ENCODE measurements at regions not wholly inside any gene's neighbourhood (a gene's known extent, or its start where the extent isn't known, plus 50 kb on each side); places are given as distances from the start of the nearest gene placed in this dataset.

- peaks cover 9% of the 10 kb centered on the region; the same call in 2 of the 3 replicates for H3K4me1 Mint-ChIP-seq
- H3K4me1 ChIP-seq (ENCODE audit: insufficient read depth), result peaks cover 4% of the 10 kb centered on the region; the same call in 1 of the 2 replicates
- H3K79me2 ChIP-seq (replicated peaks; ENCODE audit: insufficient read depth), result peaks cover 29% of the 10 kb centered on the region
- H3F3A ChIP-seq (replicated peaks; ENCODE audit: low read depth), result no peaks in the 10 kb centered on the region
- H3K36me3 ChIP-seq (ENCODE audit: insufficient read depth), result no peaks in the 10 kb centered on the region
- no peak for DNase-seq (ENCODE audit: low spot score)
- H3K4me2 ChIP-seq, result no peak overlapping the region
- H3K9me3 Mint-ChIP-seq, result no peaks in the 10 kb centered on the region
- H3K27me3 Mint-ChIP-seq (ENCODE audit: insufficient read depth, low read depth, poor library complexity), result no peaks in the 10 kb centered on the region
- H3K36me3 Mint-ChIP-seq (ENCODE audit: low read depth), result peaks cover 3% of the 10 kb centered on the region; the same call in 1 of the 3 replicates
- no peak overlapping the region for H3K27ac Mint-ChIP-seq
- H4K20me1 ChIP-seq (replicated peaks; ENCODE audit: insufficient read depth), result no peaks in the 10 kb centered on the region
- H3K9me2 ChIP-seq (ENCODE audit: insufficient read depth), result no peaks in the 10 kb centered on the region
- no peak overlapping the region for H3K27ac ChIP-seq (ENCODE audit: low read depth)
- H2AFZ ChIP-seq, result no peak overlapping the region
- no peak overlapping the region for H3K4me3 ChIP-seq
- no peak for ATAC-seq
- no peaks in the 10 kb centered on the region; the same call in 1 of the 2 replicates for H3K27me3 ChIP-seq (ENCODE audit: insufficient read depth)
- TF ChIP-seq ZNF331 (CRISPR knock-in tag; IDR thresholded peaks at IDR 0.05; ENCODE audit: low read depth), result no peak
- TF ChIP-seq POLR2AphosphoS5 (IDR thresholded peaks at IDR 0.05; ENCODE audit: low read depth), result no peak
- no peak overlapping the region for H3K4me3 Mint-ChIP-seq
Measured at GRCh38 chr10:60726257-60726656, 52.0 kb upstream of the CDK1 start.

- H3K4me1 ChIP-seq (ENCODE audit: insufficient read depth), result no peaks in the 10 kb centered on the region
- no peak overlapping the region for H3K4me2 ChIP-seq
- no peak for ATAC-seq
- no peaks in the 10 kb centered on the region for H3K27me3 ChIP-seq (ENCODE audit: insufficient read depth)
- H4K20me1 ChIP-seq (replicated peaks; ENCODE audit: insufficient read depth), result no peaks in the 10 kb centered on the region
- Mint-ChIP-seq H3K27ac (no peak overlapping the region), H3K36me3 (ENCODE audit: low read depth) (peaks cover 3% of the 10 kb centered on the region; the same call in 1 of the 3 replicates), H3K4me1 (no peaks in the 10 kb centered on the region; the same call in 2 of the 3 replicates), H3K4me3 (no peak overlapping the region), H3K27me3 (ENCODE audit: insufficient read depth, low read depth, poor library complexity) (no peaks in the 10 kb centered on the region), H3K9me3 (no peaks in the 10 kb centered on the region)
- no peak overlapping the region for H2AFZ ChIP-seq
- no peaks in the 10 kb centered on the region for H3K36me3 ChIP-seq (ENCODE audit: insufficient read depth)
- TF ChIP-seq CREB1 (CRISPR knock-in tag; IDR thresholded peaks at IDR 0.05; ENCODE audit: low read depth) (no peak), CTCF (conservative IDR thresholded peaks at IDR 0.05; ENCODE audit: low read depth in 2 of 2) (no peak), POLR2AphosphoS5 (IDR thresholded peaks at IDR 0.05; ENCODE audit: low read depth) (no peak), ETS1 (IDR thresholded peaks at IDR 0.05) (no peak), EZH2 (IDR thresholded peaks at IDR 0.05; ENCODE audit: low read depth, unreplicated experiment) (no peak), NANOG (IDR thresholded peaks at IDR 0.05; ENCODE audit: borderline replicate concordance) (no peak)
- peaks cover 8% of the 10 kb centered on the region; the same call in 1 of the 2 replicates for H3K79me2 ChIP-seq (replicated peaks; ENCODE audit: insufficient read depth)
- no peaks in the 10 kb centered on the region for H3K9me2 ChIP-seq (ENCODE audit: insufficient read depth)
- no peaks in the 10 kb centered on the region for H3F3A ChIP-seq (replicated peaks; ENCODE audit: low read depth)
- H3K27ac ChIP-seq (ENCODE audit: low read depth), result no peak overlapping the region
- no peak overlapping the region for H3K4me3 ChIP-seq
- no peak for DNase-seq (ENCODE audit: low spot score)
Measured at GRCh38 chr10:60722623-60723022, 55.7 kb upstream of the CDK1 start.

GRCh38 chr10:60719721-60720120, 58.6 kb upstream of the CDK1 start:
- no peak overlapping the region for H3K27ac Mint-ChIP-seq
- Histone ChIP-seq H3F3A (replicated peaks; ENCODE audit: low read depth) (no peaks in the 10 kb centered on the region), H3K27ac (ENCODE audit: low read depth) (no peak overlapping the region), H3K79me2 (replicated peaks; ENCODE audit: insufficient read depth) (no peaks in the 10 kb centered on the region), H3K36me3 (ENCODE audit: insufficient read depth) (no peaks in the 10 kb centered on the region), H3K9me2 (ENCODE audit: insufficient read depth) (no peaks in the 10 kb centered on the region), H4K20me1 (replicated peaks; ENCODE audit: insufficient read depth) (no peaks in the 10 kb centered on the region), H3K4me3 (no peak overlapping the region), H2AFZ (no peak overlapping the region), H3K27me3 (ENCODE audit: insufficient read depth) (no peaks in the 10 kb centered on the region), H3K4me1 (ENCODE audit: insufficient read depth) (no peaks in the 10 kb centered on the region), H3K4me2 (no peak overlapping the region)
- peaks cover 3% of the 10 kb centered on the region; the same call in 1 of the 3 replicates for H3K36me3 Mint-ChIP-seq (ENCODE audit: low read depth)
- H3K27me3 Mint-ChIP-seq (ENCODE audit: insufficient read depth, low read depth, poor library complexity), result no peaks in the 10 kb centered on the region
- DNase-seq (ENCODE audit: low spot score) (no peak), ATAC-seq (no peak)
- peaks cover under 1% of the 10 kb centered on the region; the same call in 1 of the 3 replicates for H3K9me3 Mint-ChIP-seq
- no peak overlapping the region for H3K4me3 Mint-ChIP-seq
- no peaks in the 10 kb centered on the region; the same call in 2 of the 3 replicates for H3K4me1 Mint-ChIP-seq
- TF ChIP-seq ZNF462 (CRISPR knock-in tag; IDR thresholded peaks at IDR 0.05), result no peak
- TF ChIP-seq POLR2AphosphoS5 (IDR thresholded peaks at IDR 0.05; ENCODE audit: low read depth), result no peak
- no peak for TF ChIP-seq ZNF331 (CRISPR knock-in tag; IDR thresholded peaks at IDR 0.05; ENCODE audit: low read depth)

Measured in GM23338 (cell line).